COR-L47 (cell line): ENCODE measurements at regions not wholly inside any gene's neighbourhood (a gene's known extent, or its start where the extent isn't known, plus 50 kb on each side); places are given as distances from the start of the nearest gene placed in this dataset.
A peak's percentile ranks its signal among the peaks of the same experiment; 100 is the strongest.

Experiments used
- DNase-seq: peaks from one replicate; lab custom pipeline; 2025; lab: John Stamatoyannopoulos, UW

- DNase-seq, result no peak
Observed at GRCh38 chr2:151083856-151084795, 177.5 kb downstream of the RBM43 start.

GRCh38 chr2:151078889-151079288 is 182.8 kb downstream of the RBM43 start:
- no peak for DNase-seq

- no peak for DNase-seq
Observed at GRCh38 chr2:151071906-151072305, 189.8 kb downstream of the RBM43 start.

- DNase-seq, result peak; percentile 18
Observed at GRCh38 chr2:151071382-151071781, 190.3 kb downstream of the RBM43 start.

- no peak for DNase-seq
Observed at GRCh38 chr2:151070253-151070652, 191.4 kb downstream of the RBM43 start.

GRCh38 chr2:151067658-151068369 is 193.8 kb downstream of the RBM43 start:
- no peak for DNase-seq

- DNase-seq, result peak; percentile 30
Observed at GRCh38 chr2:151063271-151063670, 198.4 kb downstream of the RBM43 start.

- no peak for DNase-seq
Observed at GRCh38 chr2:151060287-151060686, 201.4 kb downstream of the RBM43 start.

GRCh38 chr2:151056870-151057269 is 204.8 kb downstream of the RBM43 start:
- DNase-seq, result no peak

- no peak for DNase-seq
Observed at GRCh38 chr2:151053661-151053990, 208.0 kb downstream of the RBM43 start.

GRCh38 chr2:151052850-151053660 is 208.6 kb downstream of the RBM43 start:
- no peak for DNase-seq

- DNase-seq, result peak; percentile 18
Observed at GRCh38 chr2:151051574-151052220, 210.0 kb downstream of the RBM43 start.

GRCh38 chr2:151049746-151050145 is 211.9 kb downstream of the RBM43 start:
- no peak for DNase-seq

- no peak for DNase-seq
Observed at GRCh38 chr2:151048331-151049054, 213.2 kb downstream of the RBM43 start.

GRCh38 chr2:151043484-151043883 is 218.2 kb downstream of the RBM43 start:
- no peak for DNase-seq

- DNase-seq, result peak; percentile 3
Observed at GRCh38 chr2:151042964-151043363, 218.7 kb downstream of the RBM43 start.

GRCh38 chr2:151040039-151040438 is 221.6 kb downstream of the RBM43 start:
- no peak for DNase-seq

GRCh38 chr2:151038516-151038915 is 223.1 kb downstream of the RBM43 start:
- DNase-seq, result no peak

GRCh38 chr2:151037434-151037833 is 224.2 kb downstream of the RBM43 start:
- DNase-seq, result no peak

GRCh38 chr2:151033271-151034248 is 228.1 kb downstream of the RBM43 start:
- DNase-seq, result no peak
